Upper lobe of left lung (tissue), 4 donors: ENCODE measurements at regions not wholly inside any gene's neighbourhood (a gene's known extent, or its start where the extent isn't known, plus 50 kb on each side); places are given as distances from the start of the nearest gene placed in this dataset.

Source experiments
- CTCF ChIP-seq, 6 experiments: fragments of 450-650 bp in 4 of 6; fragments of 200-600 bp in 2 of 6; sonication (generic) in 2 of 6; IDR thresholded peaks; one replicate each; pipeline ENCODE4 v1.5.1; 2016 to 2019; ENCODE audit warnings: antibody characterized with exemption in 6 of 6
- POLR2A ChIP-seq, 4 donors: fragments of 450-650 bp; IDR thresholded peaks; one replicate each; pipeline ENCODE4 v1.5.1; 2016 to 2017; ENCODE audit warnings: antibody characterized with exemption in 4 of 4, mild to moderate bottlenecking in 2 of 4
- POLR2AphosphoS5 ChIP-seq, 2 donors: sonication (generic); formaldehyde crosslinking; IDR thresholded peaks; one replicate each; pipeline ENCODE4 v1.5.1; 2017; ENCODE audit warnings: antibody characterized with exemption in 2 of 2

- TF ChIP-seq CTCF (IDR thresholded peaks at IDR 0.05) = no peak
- no peak for TF ChIP-seq POLR2A (IDR thresholded peaks at IDR 0.05)
- TF ChIP-seq POLR2AphosphoS5 (IDR thresholded peaks at IDR 0.05) = no peak
Observed at GRCh38 chr6:43850314-43851203, 80.5 kb downstream of the VEGFA start.
